Transverse colon (tissue), 4 donors: ENCODE measurements at regions not wholly inside any gene's neighbourhood (a gene's known extent, or its start where the extent isn't known, plus 50 kb on each side); places are given as distances from the start of the nearest gene placed in this dataset.

ENCODE experiments used
- EP300 ChIP-seq: sonication (generic); formaldehyde crosslinking; IDR thresholded peaks from one replicate; pipeline ENCODE4 v1.6.1; 2017; ENCODE audit warnings: antibody characterized with exemption, low read depth
- POLR2A ChIP-seq: fragments of 450-650 bp; IDR thresholded peaks from one replicate; pipeline ENCODE4 v1.6.1; 2016; ENCODE audit warnings: antibody characterized with exemption, mild to moderate bottlenecking, moderate library complexity
- POLR2AphosphoS5 ChIP-seq, 3 donors: sonication (generic); formaldehyde crosslinking; IDR thresholded peaks; one replicate each; pipeline ENCODE4 v1.6.1; 2016; ENCODE audit warnings: antibody characterized with exemption in 3 of 3
- TF ChIP-seq, protein P1 (sequence below), 5 experiments: fragments of 200-600 bp in 3 of 5; fragments of 450-650 bp in 2 of 5; sonication (generic) in 3 of 5; IDR thresholded peaks; 1 replicate in 2 of 5; 2 replicates in 3 of 5; pipeline ENCODE4 v1.5.1; 2016 to 2017; ENCODE audit warnings: antibody characterized with exemption in 5 of 5, inconsistent platforms in 3 of 5, mild to moderate bottlenecking in 2 of 5, moderate library complexity in 1 of 5

DNA sequence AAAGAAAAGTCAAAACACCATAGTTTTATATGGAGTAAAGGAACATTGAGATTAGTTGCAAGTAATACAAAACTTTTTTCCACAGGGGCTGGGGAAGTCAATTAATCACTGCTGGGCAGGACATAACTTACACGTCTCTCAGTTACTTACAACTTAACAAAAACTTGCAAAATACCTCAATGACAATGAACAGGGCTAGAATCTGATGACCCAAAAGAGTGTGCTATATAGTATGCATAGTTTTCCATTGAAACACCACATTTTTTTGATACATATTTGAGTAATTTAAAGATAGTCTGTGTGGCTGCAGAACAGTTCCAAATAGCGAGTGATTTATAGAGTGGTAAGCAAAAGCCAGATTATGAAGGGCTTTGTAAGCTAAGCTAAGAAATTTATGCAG, 172.3 kb upstream of the TRPC5 start:
- TF ChIP-seq, protein P1, sequence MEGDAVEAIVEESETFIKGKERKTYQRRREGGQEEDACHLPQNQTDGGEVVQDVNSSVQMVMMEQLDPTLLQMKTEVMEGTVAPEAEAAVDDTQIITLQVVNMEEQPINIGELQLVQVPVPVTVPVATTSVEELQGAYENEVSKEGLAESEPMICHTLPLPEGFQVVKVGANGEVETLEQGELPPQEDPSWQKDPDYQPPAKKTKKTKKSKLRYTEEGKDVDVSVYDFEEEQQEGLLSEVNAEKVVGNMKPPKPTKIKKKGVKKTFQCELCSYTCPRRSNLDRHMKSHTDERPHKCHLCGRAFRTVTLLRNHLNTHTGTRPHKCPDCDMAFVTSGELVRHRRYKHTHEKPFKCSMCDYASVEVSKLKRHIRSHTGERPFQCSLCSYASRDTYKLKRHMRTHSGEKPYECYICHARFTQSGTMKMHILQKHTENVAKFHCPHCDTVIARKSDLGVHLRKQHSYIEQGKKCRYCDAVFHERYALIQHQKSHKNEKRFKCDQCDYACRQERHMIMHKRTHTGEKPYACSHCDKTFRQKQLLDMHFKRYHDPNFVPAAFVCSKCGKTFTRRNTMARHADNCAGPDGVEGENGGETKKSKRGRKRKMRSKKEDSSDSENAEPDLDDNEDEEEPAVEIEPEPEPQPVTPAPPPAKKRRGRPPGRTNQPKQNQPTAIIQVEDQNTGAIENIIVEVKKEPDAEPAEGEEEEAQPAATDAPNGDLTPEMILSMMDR (IDR thresholded peaks at IDR 0.05): no peak
- TF ChIP-seq EP300: no peak
- no peak for TF ChIP-seq POLR2A
- no peak for TF ChIP-seq POLR2AphosphoS5 (IDR thresholded peaks at IDR 0.05)
